ENCODE measurements at regions not wholly inside any gene's neighbourhood (a gene's known extent, or its start where the extent isn't known, plus 50 kb on each side); places are given as distances from the start of the nearest gene placed in this dataset.

DNA sequence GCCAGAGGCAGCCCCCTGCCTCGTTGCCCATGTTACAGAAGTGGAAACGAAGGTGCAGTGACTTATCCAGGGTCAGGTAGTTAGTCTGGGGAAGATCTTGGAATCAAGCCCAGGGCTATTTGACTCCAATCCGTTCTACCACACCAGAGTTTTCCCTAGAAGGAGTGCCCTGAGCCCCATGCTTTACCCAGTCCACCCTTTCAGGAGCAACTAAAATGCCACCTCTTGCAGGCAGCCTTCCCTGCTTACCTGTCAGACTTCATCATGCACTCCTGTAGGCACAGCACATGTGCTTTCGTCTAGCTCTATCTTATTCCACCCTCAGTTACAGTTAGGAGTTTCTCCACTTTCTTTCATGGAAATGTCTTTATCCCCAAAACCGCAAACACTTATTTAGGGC, 80.2 kb downstream of the CHST1 start:
- Histone ChIP-seq H3K9me3 (no peaks in the 10 kb centered on the region), H3K4me1 (no peaks in the 10 kb centered on the region), H3K27ac (no peak overlapping the region), H3K36me3 (no peaks in the 10 kb centered on the region), H3K4me3 (no peak overlapping the region), H3K27me3 (no peaks in the 10 kb centered on the region)
- intact Hi-C loops (cut with DNase I): no loop called here
- no peak for TF ChIP-seq CTCF (IDR thresholded peaks at IDR 0.05)
- TF ChIP-seq POLR2A (IDR thresholded peaks at IDR 0.05): no peak
- TF ChIP-seq POLR2AphosphoS5 (IDR thresholded peaks at IDR 0.05; ENCODE audit: insufficient read depth in 1 of 2, low read depth in 1 of 2): no peak
- no peak for DNase-seq (ENCODE audit: extremely low spot score in 2 of 2)

GRCh38 chr11:45583981-45584566, 81.3 kb downstream of the CHST1 start:
- no peak for TF ChIP-seq POLR2AphosphoS5 (IDR thresholded peaks at IDR 0.05; ENCODE audit: insufficient read depth in 1 of 2, low read depth in 1 of 2)
- no peak for TF ChIP-seq POLR2A (IDR thresholded peaks at IDR 0.05)
- TF ChIP-seq CTCF (IDR thresholded peaks at IDR 0.05): no peak
- Histone ChIP-seq H3K9me3 (no peaks in the 10 kb centered on the region), H3K27me3 (no peaks in the 10 kb centered on the region), H3K4me1 (no peaks in the 10 kb centered on the region), H3K36me3 (no peaks in the 10 kb centered on the region), H3K27ac (no peak overlapping the region), H3K4me3 (no peak overlapping the region)
- no peak for DNase-seq (ENCODE audit: extremely low spot score in 2 of 2)
- intact Hi-C loops (cut with DNase I): no loop called here

- no peaks in the 10 kb centered on the region for H3K9me3 ChIP-seq
- intact Hi-C loops (cut with DNase I): no loop called here
- no peaks in the 10 kb centered on the region for H3K27me3 ChIP-seq
- no peak overlapping the region for H3K27ac ChIP-seq
- H3K36me3 ChIP-seq: no peaks in the 10 kb centered on the region
- H3K4me3 ChIP-seq: no peak overlapping the region
- no peak for TF ChIP-seq POLR2A (IDR thresholded peaks at IDR 0.05)
- no peak for TF ChIP-seq POLR2AphosphoS5 (IDR thresholded peaks at IDR 0.05; ENCODE audit: insufficient read depth in 1 of 2, low read depth in 1 of 2)
- no peak for TF ChIP-seq CTCF (IDR thresholded peaks at IDR 0.05)
- H3K4me1 ChIP-seq: no peaks in the 10 kb centered on the region
- no peak for DNase-seq (ENCODE audit: extremely low spot score in 2 of 2)
These were observed 85.0 kb downstream of the CHST1 start for GRCh38 chr11:45580399-45580798.

GRCh38 chr11:45578316-45578715, 87.1 kb downstream of the CHST1 start:
- Histone ChIP-seq H3K4me1 (no peaks in the 10 kb centered on the region), H3K9me3 (no peaks in the 10 kb centered on the region), H3K27ac (no peak overlapping the region), H3K4me3 (no peak overlapping the region), H3K27me3 (no peaks in the 10 kb centered on the region), H3K36me3 (no peaks in the 10 kb centered on the region)
- DNase-seq (ENCODE audit: extremely low spot score in 2 of 2): no peak
- intact Hi-C loops (cut with DNase I): no loop called here
- no peak for TF ChIP-seq POLR2AphosphoS5 (IDR thresholded peaks at IDR 0.05; ENCODE audit: insufficient read depth in 1 of 2, low read depth in 1 of 2)
- TF ChIP-seq POLR2A (IDR thresholded peaks at IDR 0.05): no peak
- no peak for TF ChIP-seq CTCF (IDR thresholded peaks at IDR 0.05)

DNA sequence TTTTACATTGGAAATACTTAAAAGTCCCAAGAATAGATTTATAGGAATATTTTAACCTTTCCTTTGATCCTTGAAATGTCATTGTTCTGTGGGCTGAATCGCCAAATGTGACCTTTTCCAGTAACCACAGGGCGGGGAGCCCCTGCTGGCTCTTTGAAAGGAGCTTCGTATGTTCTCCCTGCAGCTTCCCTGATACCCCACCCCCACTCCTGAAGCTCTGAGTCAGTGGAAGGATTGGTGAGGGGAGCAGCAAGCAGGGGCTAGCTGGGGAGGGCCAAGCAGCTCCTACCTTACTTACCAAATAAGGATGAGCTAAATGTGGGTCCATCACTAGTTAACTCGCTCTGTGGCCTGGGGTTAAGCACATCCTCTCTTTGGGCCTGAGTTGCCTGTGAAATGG, 87.7 kb downstream of the CHST1 start:
- H3K36me3 ChIP-seq: no peaks in the 10 kb centered on the region
- H3K27me3 ChIP-seq: no peaks in the 10 kb centered on the region
- H3K9me3 ChIP-seq: no peaks in the 10 kb centered on the region
- H3K4me3 ChIP-seq: no peak overlapping the region
- no peak for TF ChIP-seq POLR2AphosphoS5 (IDR thresholded peaks at IDR 0.05; ENCODE audit: insufficient read depth in 1 of 2, low read depth in 1 of 2)
- no peak for TF ChIP-seq POLR2A (IDR thresholded peaks at IDR 0.05)
- TF ChIP-seq CTCF (IDR thresholded peaks at IDR 0.05): no peak
- no peaks in the 10 kb centered on the region for H3K4me1 ChIP-seq
- intact Hi-C loops (cut with DNase I): no loop called here
- no peak overlapping the region for H3K27ac ChIP-seq
- DNase-seq (ENCODE audit: extremely low spot score in 2 of 2): no peak

Data from vagina (tissue), 2 donors.